Neural cell (in vitro differentiated cells): ENCODE measurements at regions not wholly inside any gene's neighbourhood (a gene's known extent, or its start where the extent isn't known, plus 50 kb on each side); places are given as distances from the start of the nearest gene placed in this dataset.

ENCODE experiments used
- H2AFZ ChIP-seq: fragments of 200-600, 300-800 bp; sonication (generic), shearing (Covaris generic); 2 replicates; pipeline ENCODE4 v1.6.0; 2014; ENCODE audit warnings: low read depth, mild to moderate bottlenecking, antibody characterized with exemption, low read length, moderate library complexity
- H3F3A ChIP-seq: fragments of 200-600 bp; shearing (Covaris generic); 2 replicates; pipeline ENCODE4 v1.6.1; 2016; ENCODE audit warnings: mild to moderate bottlenecking, moderate library complexity, mixed read lengths, antibody characterized with exemption, low read length; ENCODE audit not compliant: insufficient read depth, poor library complexity, severe bottlenecking
- H3K27ac ChIP-seq: fragments of 200-600, 300-800 bp; sonication (generic), shearing (Covaris generic); 2 replicates; pipeline ENCODE4 v1.5.1; 2014; ENCODE audit warnings: mild to moderate bottlenecking, low read length, moderate library complexity
- H3K27me3 ChIP-seq: fragments of 300-800, 200-600 bp; sonication (generic), shearing (Covaris generic); 2 replicates; pipeline ENCODE4 v1.6.0; 2014; ENCODE audit warnings: mild to moderate bottlenecking, low read depth, low read length, moderate library complexity; ENCODE audit not compliant: insufficient read depth
- H3K36me3 ChIP-seq: fragments of 300-800, 200-600 bp; sonication (generic), shearing (Covaris generic); 2 replicates; pipeline ENCODE4 v1.5.1; 2014; ENCODE audit warnings: mild to moderate bottlenecking, antibody characterized with exemption, low read length, moderate library complexity; ENCODE audit not compliant: insufficient read depth
- H3K4me2 ChIP-seq: fragments of 300-800, 200-600 bp; sonication (generic), shearing (Covaris generic); 2 replicates; pipeline ENCODE4 v1.6.0; 2014; ENCODE audit warnings: mild to moderate bottlenecking, low read length
- H3K4me3 ChIP-seq: fragments of 300-800, 200-600 bp; sonication (generic), shearing (Covaris generic); 2 replicates; pipeline ENCODE4 v1.5.1; 2014; ENCODE audit warnings: mild to moderate bottlenecking, low read length, moderate library complexity
- H3K79me2 ChIP-seq: fragments of 200-600 bp; shearing (Covaris generic); replicated peaks from 2 replicates; pipeline ENCODE4 v1.6.0; 2014; ENCODE audit warnings: mild to moderate bottlenecking, low read length, moderate library complexity; ENCODE audit not compliant: insufficient read depth
- H3K9ac ChIP-seq: fragments of 300-800, 200-600 bp; sonication (generic), shearing (Covaris generic); 2 replicates; pipeline ENCODE4 v1.6.1; 2016; ENCODE audit warnings: mild to moderate bottlenecking, low read length, mixed read lengths
- H3K9me2 ChIP-seq: fragments of 200-600 bp; shearing (Covaris generic); 2 replicates; pipeline ENCODE4 v1.6.1; 2016; ENCODE audit warnings: mild to moderate bottlenecking, low read length, mixed read lengths; ENCODE audit not compliant: insufficient read depth
- H3K9me3 ChIP-seq: fragments of 200-600, 300-800 bp; sonication (generic), shearing (Covaris generic); 2 replicates; pipeline ENCODE4 v1.6.1; 2016; ENCODE audit warnings: mild to moderate bottlenecking, mixed run types, low read length, moderate library complexity, mixed read lengths
- H4K20me1 ChIP-seq: fragments of 200-600 bp; shearing (Covaris generic); 2 replicates; pipeline ENCODE4 v1.6.1; 2016; ENCODE audit warnings: mild to moderate bottlenecking, mixed run types; ENCODE audit not compliant: insufficient read depth
- CTCF ChIP-seq: fragments of 450-650 bp; IDR thresholded peaks from 2 replicates; pipeline ENCODE4 v1.5.1; 2014; ENCODE audit warnings: antibody characterized with exemption, mild to moderate bottlenecking, moderate library complexity; ENCODE audit not compliant: poor library complexity, severe bottlenecking
- EP300 ChIP-seq: fragments of 450-650 bp; conservative IDR thresholded peaks from 2 replicates; pipeline ENCODE4 v1.6.1; 2014; ENCODE audit warnings: antibody characterized with exemption, mild to moderate bottlenecking, moderate library complexity; ENCODE audit not compliant: poor library complexity, severe bottlenecking
- EZH2 ChIP-seq: fragments of 200-600, 300-800 bp; shearing (Covaris generic), sonication (generic); IDR thresholded peaks from 2 replicates; pipeline ENCODE4 v1.6.1; 2014; ENCODE audit warnings: antibody characterized with exemption, low read length, borderline replicate concordance, mild to moderate bottlenecking; ENCODE audit not compliant: insufficient read depth, poor library complexity, severe bottlenecking
- MXI1 ChIP-seq: fragments of 450-650 bp; conservative IDR thresholded peaks from 2 replicates; pipeline ENCODE4 v1.6.1; 2014; ENCODE audit warnings: antibody characterized with exemption, mild to moderate bottlenecking; ENCODE audit not compliant: poor library complexity, severe bottlenecking
- POLR2AphosphoS5 ChIP-seq: IDR thresholded peaks from 2 replicates; pipeline ENCODE4 v1.6.1; 2012
- RAD21 ChIP-seq: fragments of 450-650 bp; conservative IDR thresholded peaks from 2 replicates; pipeline ENCODE4 v1.6.1; 2014; ENCODE audit warnings: antibody characterized with exemption, mild to moderate bottlenecking, moderate library complexity
- REST ChIP-seq: IDR thresholded peaks from 2 replicates; pipeline ENCODE4 v1.6.1; 2012; ENCODE audit warnings: borderline replicate concordance
- SMC3 ChIP-seq: fragments of 450-650 bp; conservative IDR thresholded peaks from 2 replicates; pipeline ENCODE4 v1.6.1; 2014; ENCODE audit warnings: antibody characterized with exemption, mild to moderate bottlenecking, moderate library complexity; ENCODE audit not compliant: poor library complexity
- TAF1 ChIP-seq: IDR thresholded peaks from 2 replicates; pipeline ENCODE4 v1.6.1; 2012; ENCODE audit warnings: low read depth

- Histone ChIP-seq H3F3A (no peaks in the 10 kb centered on the region), H3K4me2 (no peak overlapping the region), H3K27ac (no peak overlapping the region), H3K9me2 (no peaks in the 10 kb centered on the region), H3K9me3 (no peaks in the 10 kb centered on the region), H2AFZ (no peak overlapping the region), H4K20me1 (no peaks in the 10 kb centered on the region), H3K9ac (no peak overlapping the region), H3K27me3 (no peaks in the 10 kb centered on the region), H3K4me3 (no peak overlapping the region), H3K36me3 (no peaks in the 10 kb centered on the region), H3K79me2 (no peaks in the 10 kb centered on the region)
- TF ChIP-seq RAD21, result no peak
- TF ChIP-seq EZH2, result no peak
- TF ChIP-seq EP300, result no peak
- no peak for TF ChIP-seq POLR2AphosphoS5
- no peak for TF ChIP-seq CTCF
- no peak for TF ChIP-seq SMC3
- TF ChIP-seq REST, result no peak
- no peak for TF ChIP-seq TAF1
- no peak for TF ChIP-seq MXI1
Measured at GRCh38 chr4:25505637-25505991, 128.6 kb downstream of the ANAPC4 start.

- Histone ChIP-seq H3K9me2 (no peaks in the 10 kb centered on the region), H3K9me3 (no peaks in the 10 kb centered on the region), H3K9ac (no peak overlapping the region), H4K20me1 (no peaks in the 10 kb centered on the region), H3K4me2 (no peak overlapping the region), H3K79me2 (no peaks in the 10 kb centered on the region), H3K4me3 (no peak overlapping the region), H3K27me3 (no peaks in the 10 kb centered on the region), H2AFZ (no peak overlapping the region), H3K27ac (no peak overlapping the region), H3F3A (no peaks in the 10 kb centered on the region), H3K36me3 (no peaks in the 10 kb centered on the region)
- no peak for TF ChIP-seq TAF1
- TF ChIP-seq RAD21, result no peak
- no peak for TF ChIP-seq POLR2AphosphoS5
- no peak for TF ChIP-seq REST
- no peak for TF ChIP-seq EZH2
- no peak for TF ChIP-seq CTCF
- no peak for TF ChIP-seq MXI1
- no peak for TF ChIP-seq EP300
- TF ChIP-seq SMC3, result no peak
Measured at GRCh38 chr4:25506032-25506571, 129.0 kb downstream of the ANAPC4 start.
